Naive B cell (primary cell): ENCODE measurements at regions not wholly inside any gene's neighbourhood (a gene's known extent, or its start where the extent isn't known, plus 50 kb on each side); places are given as distances from the start of the nearest gene placed in this dataset.
A peak's percentile ranks its signal among the peaks of the same experiment; 100 is the strongest.
"Not testable (repeated sequence)": the region's sequence is repeated elsewhere in the genome, so short reads cannot be mapped to it uniquely, and the experiment has no call there.

Experiments used
- ATAC-seq, 2 donors: fragments of 150-1000 bp; cut with Tn5 transposase; 2 replicates each; pipeline ENCODE4 v1.10.0; 2021; ENCODE audit warnings: low read depth in 2 of 2, mild to moderate bottlenecking in 2 of 2, moderate library complexity in 2 of 2
- DNase-seq: peaks from one replicate; pipeline ENCODE4 v3.0.0; 2022
- H3K27ac Mint-ChIP-seq, 6 donors: one replicate each; pipeline ENCODE4 v1.8.0; 2020 to 2022; ENCODE audit warnings: mild to moderate bottlenecking in 6 of 6, mixed read lengths in 6 of 6, moderate library complexity in 5 of 6, inconsistent platforms in 2 of 6
- H3K27me3 Mint-ChIP-seq, 3 donors: one replicate each; pipeline ENCODE4 v1.8.0; 2021 to 2022; ENCODE audit warnings: mixed read lengths in 3 of 3, mild to moderate bottlenecking in 1 of 3
- H3K36me3 Mint-ChIP-seq, 2 donors: one replicate each; pipeline ENCODE4 v1.8.0; 2020 to 2022; ENCODE audit warnings: mixed read lengths in 2 of 2, inconsistent platforms in 1 of 2, mild to moderate bottlenecking in 1 of 2
- H3K4me1 Mint-ChIP-seq, 3 donors: one replicate each; pipeline ENCODE4 v1.8.0; 2020 to 2022; ENCODE audit warnings: mixed read lengths in 3 of 3, inconsistent platforms in 1 of 3, mild to moderate bottlenecking in 1 of 3, moderate library complexity in 1 of 3
- H3K4me3 Mint-ChIP-seq, 8 donors: one replicate each; pipeline ENCODE4 v1.8.0; 2020 to 2022; ENCODE audit warnings: mild to moderate bottlenecking in 8 of 8, mixed read lengths in 8 of 8, moderate library complexity in 8 of 8, inconsistent platforms in 2 of 8
- H3K9me3 Mint-ChIP-seq, 7 donors: one replicate each; pipeline ENCODE4 v1.8.0; 2020 to 2022; ENCODE audit warnings: mixed read lengths in 7 of 7, mild to moderate bottlenecking in 5 of 7, inconsistent platforms in 2 of 7, moderate library complexity in 1 of 7

GRCh38 chr16:21372162-21372835 is 94.2 kb upstream of the CRYM start:
- DNase-seq, ATAC-seq, H3K36me3 Mint-ChIP-seq, H3K27ac Mint-ChIP-seq, H3K9me3 Mint-ChIP-seq, H3K27me3 Mint-ChIP-seq, H3K4me3 Mint-ChIP-seq: not testable (repeated sequence)
- peaks cover 10 to 32% (median 16%) of the 10 kb centered on the region in 3 donors for H3K4me1 Mint-ChIP-seq

GRCh38 chr16:21370791-21371190 is 92.7 kb upstream of the CRYM start:
- not testable (repeated sequence) for H3K9me3 Mint-ChIP-seq, ATAC-seq, H3K36me3 Mint-ChIP-seq, DNase-seq, H3K27me3 Mint-ChIP-seq
- Mint-ChIP-seq H3K4me3 (peak overlapping the region in 1 of 8 donors; percentile 70), H3K4me1 (peaks cover 11 to 46% (median 19%) of the 10 kb centered on the region in 3 donors), H3K27ac (peak overlapping the region in 2 of 6 donors; percentile 31 to 51)

GRCh38 chr16:21368973-21369942 is 91.2 kb upstream of the CRYM start:
- H3K4me1 Mint-ChIP-seq, result peaks cover 20 to 57% (median 30%) of the 10 kb centered on the region in 3 donors
- not testable (repeated sequence) for H3K36me3 Mint-ChIP-seq, DNase-seq, H3K9me3 Mint-ChIP-seq, ATAC-seq, H3K27me3 Mint-ChIP-seq
- peak overlapping the region in 6 of 8 donors; percentile 35 to 70 (median 65) for H3K4me3 Mint-ChIP-seq
- H3K27ac Mint-ChIP-seq, result peak overlapping the region; percentile 41 to 95 (median 72)

GRCh38 chr16:21367733-21368421 is 89.8 kb upstream of the CRYM start:
- ATAC-seq, result peak; percentile 67 to 70
- peak overlapping the region; percentile 95 to 99 (median 98) for H3K27ac Mint-ChIP-seq
- DNase-seq, result peak; percentile 59
- H3K4me1 Mint-ChIP-seq, result peaks cover 28 to 69% (median 43%) of the 10 kb centered on the region in 3 donors
- not testable (repeated sequence) for H3K36me3 Mint-ChIP-seq, H3K9me3 Mint-ChIP-seq, H3K27me3 Mint-ChIP-seq
- H3K4me3 Mint-ChIP-seq, result peak overlapping the region; percentile 23 to 83 (median 79)

GRCh38 chr16:21366998-21367397 is 88.9 kb upstream of the CRYM start:
- H3K9me3 Mint-ChIP-seq, ATAC-seq, H3K36me3 Mint-ChIP-seq, H3K27me3 Mint-ChIP-seq, DNase-seq: not testable (repeated sequence)
- peak overlapping the region in 4 of 8 donors; percentile 72 to 83 (median 80) for H3K4me3 Mint-ChIP-seq
- peaks cover 34 to 78% (median 50%) of the 10 kb centered on the region in 3 donors for H3K4me1 Mint-ChIP-seq
- H3K27ac Mint-ChIP-seq, result peak overlapping the region; percentile 88 to 99 (median 98)

GRCh38 chr16:21365541-21365940 is 87.5 kb upstream of the CRYM start:
- peak overlapping the region in 7 of 8 donors; percentile 30 to 80 (median 46) for H3K4me3 Mint-ChIP-seq
- ATAC-seq, H3K36me3 Mint-ChIP-seq, H3K9me3 Mint-ChIP-seq, DNase-seq, H3K27me3 Mint-ChIP-seq: not testable (repeated sequence)
- H3K27ac Mint-ChIP-seq, result peak overlapping the region in 4 of 6 donors; percentile 81 to 96 (median 85)
- H3K4me1 Mint-ChIP-seq, result peaks cover 34 to 78% (median 51%) of the 10 kb centered on the region in 3 donors

GRCh38 chr16:21363550-21364223 is 85.6 kb upstream of the CRYM start:
- Mint-ChIP-seq H3K27ac (peak overlapping the region; percentile 88 to 98 (median 96)), H3K4me1 (peaks cover 38 to 80% (median 62%) of the 10 kb centered on the region in 3 donors)

GRCh38 chr16:21361612-21362227 is 83.6 kb upstream of the CRYM start:
- ATAC-seq, H3K36me3 Mint-ChIP-seq, H3K27me3 Mint-ChIP-seq, DNase-seq, H3K9me3 Mint-ChIP-seq: not testable (repeated sequence)
- Mint-ChIP-seq H3K4me3 (peak overlapping the region; percentile 30 to 82 (median 70)), H3K27ac (peak overlapping the region; percentile 95 to 98 (median 97)), H3K4me1 (peaks cover 44 to 86% (median 70%) of the 10 kb centered on the region in 3 donors)

More at GRCh38 chr16:21363550-21364223, 85.6 kb upstream of the CRYM start:
- H3K4me3 Mint-ChIP-seq, result peak overlapping the region; percentile 33 to 86 (median 74)
- not testable (repeated sequence) for H3K27me3 Mint-ChIP-seq, H3K36me3 Mint-ChIP-seq, H3K9me3 Mint-ChIP-seq
- peak; percentile 63 for DNase-seq
- peak; percentile 13 to 15 for ATAC-seq

- Mint-ChIP-seq H3K4me3 (peak overlapping the region in 5 of 8 donors; percentile 26 to 90 (median 59)), H3K4me1 (peaks cover 50 to 86% (median 77%) of the 10 kb centered on the region in 3 donors), H3K27ac (peak overlapping the region; percentile 85 to 100 (median 97))
- H3K36me3 Mint-ChIP-seq, ATAC-seq, H3K27me3 Mint-ChIP-seq, DNase-seq, H3K9me3 Mint-ChIP-seq: not testable (repeated sequence)
Observed at GRCh38 chr16:21361045-21361444, 83.0 kb upstream of the CRYM start.

- not testable (repeated sequence) for H3K27me3 Mint-ChIP-seq, DNase-seq, H3K36me3 Mint-ChIP-seq, H3K9me3 Mint-ChIP-seq
- H3K4me1 Mint-ChIP-seq, result peaks cover 50 to 86% (median 74%) of the 10 kb centered on the region in 3 donors
- peak overlapping the region; percentile 59 to 92 (median 82) for H3K4me3 Mint-ChIP-seq
- H3K27ac Mint-ChIP-seq, result peak overlapping the region; percentile 98 to 100 (median 100)
- peak in 1 of 2 donors; percentile 0 for ATAC-seq
Observed at GRCh38 chr16:21359513-21359912, 81.4 kb upstream of the CRYM start.

GRCh38 chr16:21358261-21358795 is 80.2 kb upstream of the CRYM start:
- DNase-seq (peak; percentile 90), ATAC-seq (peak; percentile 59 to 60)
- H3K27me3 Mint-ChIP-seq, H3K36me3 Mint-ChIP-seq, H3K9me3 Mint-ChIP-seq: not testable (repeated sequence)
- peak overlapping the region; percentile 73 to 91 (median 82) for H3K4me3 Mint-ChIP-seq
- H3K4me1 Mint-ChIP-seq, result peaks cover 40 to 77% (median 66%) of the 10 kb centered on the region in 3 donors
- peak overlapping the region; percentile 98 to 100 (median 100) for H3K27ac Mint-ChIP-seq

GRCh38 chr16:21356308-21356707 is 78.2 kb upstream of the CRYM start:
- peaks cover 36 to 65% (median 54%) of the 10 kb centered on the region in 3 donors for H3K4me1 Mint-ChIP-seq
- H3K27ac Mint-ChIP-seq, result peak overlapping the region; percentile 96 to 100 (median 98)
- peak overlapping the region; percentile 43 to 86 (median 78) for H3K4me3 Mint-ChIP-seq
- DNase-seq (peak; percentile 74), ATAC-seq (peak; percentile 14 to 22)
- not testable (repeated sequence) for H3K36me3 Mint-ChIP-seq, H3K27me3 Mint-ChIP-seq, H3K9me3 Mint-ChIP-seq
